ENCODE measurements at regions not wholly inside any gene's neighbourhood (a gene's known extent, or its start where the extent isn't known, plus 50 kb on each side); places are given as distances from the start of the nearest gene placed in this dataset.

DNA sequence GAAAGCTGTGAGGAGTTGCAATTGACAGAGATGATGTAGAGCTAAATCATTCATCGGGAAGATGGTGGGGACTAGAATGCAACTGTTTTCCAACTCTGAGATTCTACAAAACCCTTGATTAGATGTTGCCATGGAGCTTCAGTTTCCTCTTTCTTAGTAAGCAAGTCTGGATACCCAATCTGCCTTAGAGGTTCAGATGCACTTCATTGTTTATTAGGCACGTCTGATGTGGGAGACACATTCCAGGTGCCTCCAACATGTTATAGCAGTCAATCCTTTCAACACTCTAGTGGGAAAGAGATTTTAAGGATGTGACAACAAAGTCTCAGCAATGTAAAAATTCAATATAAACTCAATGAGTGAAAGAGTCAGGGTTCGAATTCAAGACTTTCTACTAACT lies 291.3 kb upstream of the PHYHIPL start:
- DNase-seq, result no peak
- TF ChIP-seq, protein P1, sequence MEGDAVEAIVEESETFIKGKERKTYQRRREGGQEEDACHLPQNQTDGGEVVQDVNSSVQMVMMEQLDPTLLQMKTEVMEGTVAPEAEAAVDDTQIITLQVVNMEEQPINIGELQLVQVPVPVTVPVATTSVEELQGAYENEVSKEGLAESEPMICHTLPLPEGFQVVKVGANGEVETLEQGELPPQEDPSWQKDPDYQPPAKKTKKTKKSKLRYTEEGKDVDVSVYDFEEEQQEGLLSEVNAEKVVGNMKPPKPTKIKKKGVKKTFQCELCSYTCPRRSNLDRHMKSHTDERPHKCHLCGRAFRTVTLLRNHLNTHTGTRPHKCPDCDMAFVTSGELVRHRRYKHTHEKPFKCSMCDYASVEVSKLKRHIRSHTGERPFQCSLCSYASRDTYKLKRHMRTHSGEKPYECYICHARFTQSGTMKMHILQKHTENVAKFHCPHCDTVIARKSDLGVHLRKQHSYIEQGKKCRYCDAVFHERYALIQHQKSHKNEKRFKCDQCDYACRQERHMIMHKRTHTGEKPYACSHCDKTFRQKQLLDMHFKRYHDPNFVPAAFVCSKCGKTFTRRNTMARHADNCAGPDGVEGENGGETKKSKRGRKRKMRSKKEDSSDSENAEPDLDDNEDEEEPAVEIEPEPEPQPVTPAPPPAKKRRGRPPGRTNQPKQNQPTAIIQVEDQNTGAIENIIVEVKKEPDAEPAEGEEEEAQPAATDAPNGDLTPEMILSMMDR (IDR thresholded peaks at IDR 0.05; ENCODE audit: low read depth, low read length), result no peak

DNA sequence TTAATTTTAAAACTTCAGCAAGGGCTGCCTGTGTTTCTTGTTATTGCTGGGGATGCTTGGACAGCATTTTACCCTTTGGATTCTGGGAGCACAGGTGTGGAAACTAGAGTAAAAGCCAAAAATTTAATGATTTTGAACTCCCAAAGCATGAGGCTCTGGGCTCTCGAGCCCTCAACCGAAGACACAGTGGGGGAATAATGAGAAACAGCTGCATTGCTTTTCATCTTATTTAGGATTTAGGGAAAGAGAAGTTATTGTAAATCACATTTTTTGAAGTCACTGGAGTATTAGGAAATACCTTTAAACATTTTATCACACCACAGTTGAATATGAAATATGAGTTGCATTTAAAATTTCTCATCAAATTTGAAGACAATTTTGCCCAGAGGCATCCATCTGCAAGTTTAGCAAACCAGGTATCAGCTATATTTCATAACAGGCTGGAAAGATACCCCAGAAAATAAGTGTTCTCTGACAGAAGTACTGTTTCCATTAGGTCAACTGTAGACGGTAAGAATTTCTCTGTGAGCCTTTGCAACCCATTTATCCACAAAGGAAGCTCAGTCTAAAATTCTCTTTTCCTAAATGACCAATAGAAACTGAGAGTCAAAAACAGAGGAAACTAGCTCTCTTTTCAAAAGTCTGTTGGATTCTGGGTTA lies 290.6 kb upstream of the PHYHIPL start:
- no peaks in the 10 kb centered on the region for H3K36me3 ChIP-seq
- no peaks in the 10 kb centered on the region for H3K4me1 ChIP-seq
- no peak overlapping the region for H3K4me3 ChIP-seq (ENCODE audit: low read depth, low read length)
- H3K27me3 ChIP-seq, result no peaks in the 10 kb centered on the region
- H3K9me3 ChIP-seq, result no peaks in the 10 kb centered on the region
- TF ChIP-seq, protein P1 (IDR thresholded peaks at IDR 0.05; ENCODE audit: low read depth, low read length), result no peak
- DNase-seq, result no peak

More for the DNA sequence above, 291.3 kb upstream of the PHYHIPL start:
- Histone ChIP-seq H3K4me3 (ENCODE audit: low read depth, low read length) (no peak overlapping the region), H3K36me3 (no peaks in the 10 kb centered on the region), H3K4me1 (no peaks in the 10 kb centered on the region), H3K9me3 (no peaks in the 10 kb centered on the region), H3K27me3 (no peaks in the 10 kb centered on the region)

DNA sequence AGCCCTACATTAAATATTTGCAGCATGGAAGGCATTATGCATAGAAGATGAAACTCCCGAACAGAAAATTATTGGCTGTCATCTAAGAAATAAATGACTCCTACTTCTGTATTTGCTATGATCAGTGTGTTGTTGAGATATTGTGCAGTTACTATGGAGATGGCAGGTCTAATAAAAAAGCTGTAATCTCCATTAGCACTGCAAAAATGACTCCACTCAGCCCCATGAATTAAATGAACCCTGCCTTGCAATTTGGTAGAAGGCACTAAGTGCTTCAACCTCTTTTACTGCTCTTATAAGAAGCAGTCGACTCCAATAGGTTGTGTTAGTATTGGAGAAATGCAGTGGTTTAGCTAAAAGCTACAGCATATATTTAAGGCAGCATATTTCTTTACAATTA lies 290.0 kb upstream of the PHYHIPL start:
- DNase-seq, result no peak
- TF ChIP-seq, protein P1 (IDR thresholded peaks at IDR 0.05; ENCODE audit: low read depth, low read length), result no peak
- Histone ChIP-seq H3K36me3 (no peaks in the 10 kb centered on the region), H3K4me3 (ENCODE audit: low read depth, low read length) (no peak overlapping the region), H3K27me3 (no peaks in the 10 kb centered on the region), H3K9me3 (no peaks in the 10 kb centered on the region), H3K4me1 (no peaks in the 10 kb centered on the region)

DNA sequence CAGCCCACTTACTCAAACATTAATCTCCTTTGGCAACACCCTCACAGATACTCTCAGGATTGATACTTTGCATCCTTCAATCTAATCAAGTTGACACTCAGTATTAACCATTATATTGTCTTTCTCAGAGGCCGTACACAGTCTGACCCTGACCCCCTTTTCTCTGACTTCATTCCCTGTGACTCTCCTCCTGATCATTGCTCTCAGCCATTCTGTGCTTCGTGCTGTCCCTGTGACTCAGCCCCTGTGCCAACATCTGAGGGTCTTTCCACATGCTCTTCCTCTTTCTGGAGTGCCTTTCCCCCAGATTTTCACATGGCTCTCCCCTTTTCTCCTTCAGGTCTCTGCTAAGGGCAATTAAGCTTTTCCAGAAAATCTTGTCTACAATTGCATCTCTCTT lies 289.0 kb upstream of the PHYHIPL start:
- H3K4me3 ChIP-seq (ENCODE audit: low read depth, low read length), result no peak overlapping the region
- no peaks in the 10 kb centered on the region for H3K27me3 ChIP-seq
- H3K36me3 ChIP-seq, result no peaks in the 10 kb centered on the region
- TF ChIP-seq, protein P1 (IDR thresholded peaks at IDR 0.05; ENCODE audit: low read depth, low read length), result no peak
- DNase-seq, result no peak
- no peaks in the 10 kb centered on the region for H3K9me3 ChIP-seq
- H3K4me1 ChIP-seq, result no peaks in the 10 kb centered on the region

DNA sequence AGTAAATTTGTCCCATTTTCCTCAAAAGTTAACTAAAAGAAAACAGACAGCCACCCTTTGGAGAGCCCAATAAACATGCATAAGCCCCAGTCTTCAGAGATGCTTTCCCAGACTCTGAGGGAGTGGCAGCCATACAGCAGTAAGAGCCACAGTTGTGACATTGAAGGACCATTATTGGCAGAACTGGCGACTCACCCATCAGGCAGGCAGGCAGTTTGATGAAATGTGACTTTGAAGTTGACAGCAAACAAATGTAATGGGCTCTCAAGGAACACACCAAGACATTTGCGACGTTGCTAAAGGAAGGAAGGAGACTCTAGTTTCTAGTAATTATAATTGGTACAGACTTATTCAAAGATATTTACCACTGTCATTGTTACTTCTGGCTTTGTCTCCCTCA lies 287.5 kb upstream of the PHYHIPL start:
- Histone ChIP-seq H3K36me3 (no peaks in the 10 kb centered on the region), H3K4me1 (no peaks in the 10 kb centered on the region), H3K9me3 (no peaks in the 10 kb centered on the region), H3K4me3 (ENCODE audit: low read depth, low read length) (no peak overlapping the region), H3K27me3 (no peaks in the 10 kb centered on the region)
- TF ChIP-seq, protein P1 (IDR thresholded peaks at IDR 0.05; ENCODE audit: low read depth, low read length), result no peak
- DNase-seq, result no peak

DNA sequence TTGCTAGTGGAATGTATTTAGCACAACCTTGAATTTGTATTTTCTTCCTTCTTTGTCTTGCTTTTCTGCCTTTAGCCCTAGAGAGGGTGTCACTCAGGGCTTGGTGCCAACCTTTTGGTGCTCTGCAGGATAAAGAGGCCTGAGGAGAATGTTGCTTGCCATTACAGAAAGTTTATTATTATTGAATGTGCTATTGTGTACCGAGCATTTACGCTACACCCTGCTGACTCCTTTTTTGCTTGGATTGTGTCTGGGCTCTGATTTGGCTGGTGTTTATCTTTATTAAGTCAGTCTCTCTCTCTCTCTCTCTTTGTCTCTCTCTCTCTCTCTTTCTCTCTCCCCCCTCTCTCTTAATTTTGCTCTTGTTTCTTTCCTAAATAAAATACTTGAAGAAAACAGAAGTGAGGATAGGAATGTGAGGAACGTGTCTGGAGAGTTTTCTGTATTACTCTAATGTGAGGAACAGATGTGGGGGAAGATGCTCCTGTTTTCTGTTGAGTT lies 284.4 kb upstream of the PHYHIPL start:
- H3K27me3 ChIP-seq, result no peaks in the 10 kb centered on the region
- TF ChIP-seq, protein P1 (IDR thresholded peaks at IDR 0.05; ENCODE audit: low read depth, low read length), result no peak
- H3K9me3 ChIP-seq, result no peaks in the 10 kb centered on the region
- H3K36me3 ChIP-seq, result no peaks in the 10 kb centered on the region
- 0 out of 2 replicates have a peak, but pooled peaks cover 3% of the 10 kb centered on the region for H3K4me1 ChIP-seq
- H3K4me3 ChIP-seq (ENCODE audit: low read depth, low read length), result no peak overlapping the region
- DNase-seq, result no peak
